KMS-11 (cell line): ENCODE measurements at regions not wholly inside any gene's neighbourhood (a gene's known extent, or its start where the extent isn't known, plus 50 kb on each side); places are given as distances from the start of the nearest gene placed in this dataset.

ENCODE experiments used
- H2AFZ ChIP-seq: fragments of 200-600 bp; sonication (generic); 2 replicates; pipeline ENCODE4 v1.6.1; 2016; ENCODE audit warnings: antibody characterized with exemption, mixed run types, low read depth
- H3K27ac ChIP-seq: fragments of 200-600 bp; sonication (generic); 2 replicates; pipeline ENCODE4 v1.6.1; 2016; ENCODE audit warnings: mild to moderate bottlenecking, mixed run types
- H3K27me3 ChIP-seq: fragments of 200-600 bp; sonication (generic); 2 replicates; pipeline ENCODE4 v1.6.1; 2017; ENCODE audit warnings: mild to moderate bottlenecking, low read depth, mixed run types, moderate library complexity; ENCODE audit not compliant: insufficient read depth
- H3K36me3 ChIP-seq: fragments of 200-600 bp; sonication (generic); 2 replicates; pipeline ENCODE4 v1.6.1; 2017; ENCODE audit warnings: mild to moderate bottlenecking, mixed run types; ENCODE audit not compliant: insufficient read depth
- H3K4me1 ChIP-seq: fragments of 200-600 bp; sonication (generic); 2 replicates; pipeline ENCODE4 v1.6.1; 2016; ENCODE audit warnings: mild to moderate bottlenecking, low read depth, mixed run types; ENCODE audit not compliant: poor library complexity, severe bottlenecking
- H3K4me2 ChIP-seq: fragments of 200-600 bp; sonication (generic); 2 replicates; pipeline ENCODE4 v1.7.0; 2016; ENCODE audit warnings: mild to moderate bottlenecking, mixed run types
- H3K4me3 ChIP-seq: fragments of 200-600 bp; sonication (generic); IDR thresholded peaks from 2 replicates; pipeline ENCODE4 v1.6.1; 2017; ENCODE audit warnings: low read depth, low read length, mixed read lengths; ENCODE audit not compliant: insufficient read depth
- H3K79me2 ChIP-seq: fragments of 200-600 bp; sonication (generic); 2 replicates; pipeline ENCODE4 v1.6.1; 2016; ENCODE audit warnings: low read depth, mixed run types; ENCODE audit not compliant: insufficient read depth
- H3K9ac ChIP-seq: fragments of 200-600 bp; sonication (generic); 2 replicates; pipeline ENCODE4 v1.6.1; 2016; ENCODE audit warnings: mild to moderate bottlenecking, mixed run types
- H4K20me1 ChIP-seq: fragments of 200-600 bp; sonication (generic); 2 replicates; pipeline ENCODE4 v1.6.1; 2016; ENCODE audit warnings: mild to moderate bottlenecking, mixed run types; ENCODE audit not compliant: insufficient read depth
- CTCF ChIP-seq: fragments of 200-600 bp; sonication (generic); conservative IDR thresholded peaks from 2 replicates; pipeline ENCODE4 v1.6.1; 2017; ENCODE audit warnings: low read depth, mild to moderate bottlenecking, antibody characterized with exemption, low read length, moderate library complexity, mixed read lengths

GRCh38 chr11:127890030-127890615, 697.2 kb downstream of the ETS1 start:
- no peaks in the 10 kb centered on the region for H3K36me3 ChIP-seq
- H3K9ac ChIP-seq, result no peak overlapping the region
- H2AFZ ChIP-seq, result no peak overlapping the region
- H3K4me2 ChIP-seq, result no peak overlapping the region
- H3K27ac ChIP-seq, result no peak overlapping the region
- H3K79me2 ChIP-seq, result no peaks in the 10 kb centered on the region
- no peak for TF ChIP-seq CTCF
- no peaks in the 10 kb centered on the region for H3K27me3 ChIP-seq
- H3K4me1 ChIP-seq, result no peaks in the 10 kb centered on the region
- H3K4me3 ChIP-seq, result no peak overlapping the region
- H4K20me1 ChIP-seq, result no peaks in the 10 kb centered on the region

GRCh38 chr11:127888386-127888785, 699.0 kb downstream of the ETS1 start:
- TF ChIP-seq CTCF, result no peak
- no peak overlapping the region for H2AFZ ChIP-seq
- no peaks in the 10 kb centered on the region for H3K36me3 ChIP-seq
- no peaks in the 10 kb centered on the region for H3K79me2 ChIP-seq
- no peak overlapping the region for H3K4me3 ChIP-seq
- no peaks in the 10 kb centered on the region for H3K4me1 ChIP-seq
- H4K20me1 ChIP-seq, result no peaks in the 10 kb centered on the region
- no peaks in the 10 kb centered on the region for H3K27me3 ChIP-seq
- H3K9ac ChIP-seq, result no peak overlapping the region
- no peak overlapping the region for H3K4me2 ChIP-seq
- no peak overlapping the region for H3K27ac ChIP-seq

GRCh38 chr11:127875131-127875530, 712.2 kb downstream of the ETS1 start:
- no peak overlapping the region for H3K4me2 ChIP-seq
- H3K36me3 ChIP-seq, result no peaks in the 10 kb centered on the region
- no peaks in the 10 kb centered on the region for H3K79me2 ChIP-seq
- no peak overlapping the region for H2AFZ ChIP-seq
- no peak overlapping the region for H3K4me3 ChIP-seq
- H3K27me3 ChIP-seq, result no peaks in the 10 kb centered on the region
- no peak overlapping the region for H3K9ac ChIP-seq
- no peak overlapping the region for H3K27ac ChIP-seq
- no peaks in the 10 kb centered on the region for H3K4me1 ChIP-seq
- no peak for TF ChIP-seq CTCF
- no peaks in the 10 kb centered on the region for H4K20me1 ChIP-seq

GRCh38 chr11:127873478-127873877, 713.9 kb downstream of the ETS1 start:
- TF ChIP-seq CTCF, result no peak
- Histone ChIP-seq H3K4me3 (no peak overlapping the region), H2AFZ (no peak overlapping the region), H4K20me1 (no peaks in the 10 kb centered on the region), H3K36me3 (no peaks in the 10 kb centered on the region), H3K9ac (no peak overlapping the region), H3K4me1 (no peaks in the 10 kb centered on the region), H3K79me2 (no peaks in the 10 kb centered on the region), H3K27ac (no peak overlapping the region), H3K4me2 (no peak overlapping the region), H3K27me3 (no peaks in the 10 kb centered on the region)
